B cell (primary cell): ENCODE measurements at regions not wholly inside any gene's neighbourhood (a gene's known extent, or its start where the extent isn't known, plus 50 kb on each side); places are given as distances from the start of the nearest gene placed in this dataset.

Experiments
- ATAC-seq: fragments of 200-7000 bp; cut with Tn5 transposase; one replicate; pipeline ENCODE4 v1.10.0; 2021; ENCODE audit warnings: low read depth, mild to moderate bottlenecking, moderate number of reproducible peaks, moderate library complexity
- CTCF ChIA-PET: fragments of 350-600 bp; sonication (Branson Sonifier 250); formaldehyde crosslinking; loops from one replicate; lab custom pipeline; 2021; ENCODE audit warnings: antibody characterized with exemption, inconsistent platforms; lab: Charles Lee
- POLR2A ChIA-PET: fragments of 350-600 bp; sonication (Branson Sonifier 250); formaldehyde crosslinking; loops from one replicate; lab custom pipeline; 2021; ENCODE audit warnings: antibody characterized with exemption; lab: Charles Lee
- DNase-seq: peaks from one replicate; pipeline ENCODE4 v3.0.0; 2013
- H2AFZ ChIP-seq: 2 replicates; pipeline ENCODE4 v1.6.1; 2012; ENCODE audit warnings: mild to moderate bottlenecking, low read depth, low read length; ENCODE audit not compliant: insufficient read depth, poor library complexity, severe bottlenecking
- H3K27ac ChIP-seq, 2 donors: 1 replicate in 1 of 2; 2 replicates in 1 of 2; pipeline ENCODE4 v1.5.1; 2012 to 2013; ENCODE audit warnings: low read length in 2 of 2, mild to moderate bottlenecking in 2 of 2, moderate library complexity in 1 of 2
- H3K27me3 ChIP-seq, 4 experiments: fragments of 200-600 bp in 1 of 4; sonication (generic) in 1 of 4; replicated peaks in 1 of 4; 1 replicate in 2 of 4; 2 replicates in 2 of 4; pipeline versions ENCODE4 v1.6.1 to v1.7.0; 2013 to 2016; ENCODE audit warnings: low read length in 3 of 4, mild to moderate bottlenecking in 2 of 4, mixed read lengths in 1 of 4, moderate library complexity in 1 of 4; ENCODE audit not compliant: insufficient read depth in 4 of 4, control insufficient read depth in 3 of 4; ENCODE audit errors: control extremely low read depth in 1 of 4
- H3K36me3 ChIP-seq, 2 experiments: replicated peaks in 1 of 2; 1 replicate in 1 of 2; 2 replicates in 1 of 2; pipeline versions ENCODE4 v1.6.1 to v1.7.1; 2013; ENCODE audit warnings: low read length in 1 of 2; ENCODE audit not compliant: insufficient read depth in 2 of 2, control insufficient read depth in 1 of 2; ENCODE audit errors: control extremely low read depth in 1 of 2, extremely low read depth in 1 of 2
- H3K4me1 ChIP-seq, 2 donors: fragments of 200-600 bp in 1 of 2; sonication (generic) in 1 of 2; 1 replicate in 1 of 2; 2 replicates in 1 of 2; pipeline versions ENCODE4 v1.5.1 to v1.6.1; 2013 to 2017; ENCODE audit warnings: low read length in 2 of 2; ENCODE audit not compliant: control insufficient read depth in 2 of 2, insufficient read depth in 2 of 2
- H3K4me2 ChIP-seq: replicated peaks from 2 replicates; pipeline ENCODE3; 2012; ENCODE audit warnings: mild to moderate bottlenecking, low read depth, low read length; ENCODE audit not compliant: poor library complexity, severe bottlenecking
- H3K4me3 ChIP-seq, 5 experiments: fragments of 200-600 bp in 1 of 5; sonication (generic) in 1 of 5; 1 replicate in 3 of 5; 2 replicates in 2 of 5; pipeline versions ENCODE4 v1.5.1 to v1.7.0; 2011 to 2016; ENCODE audit warnings: low read length in 4 of 5, mild to moderate bottlenecking in 4 of 5, low read depth in 2 of 5, control low read depth in 1 of 5, moderate library complexity in 1 of 5; ENCODE audit not compliant: insufficient read depth in 1 of 5; ENCODE audit errors: control extremely low read depth in 1 of 5, extremely low read depth in 1 of 5
- H3K79me2 ChIP-seq: fragments of 200-600 bp; sonication (generic); one replicate; pipeline ENCODE4 v1.6.0; 2016; ENCODE audit warnings: low read length; ENCODE audit not compliant: control insufficient read depth, insufficient read depth
- H3K9ac ChIP-seq: fragments of 200-600 bp; sonication (generic); 2 replicates; pipeline ENCODE4 v1.6.1; 2017; ENCODE audit warnings: mild to moderate bottlenecking, low read length, moderate library complexity
- H3K9me3 ChIP-seq, 3 donors: one replicate each; pipeline versions ENCODE4 v1.6.1 to v1.7.1; 2013; ENCODE audit warnings: low read length in 2 of 3; ENCODE audit not compliant: control insufficient read depth in 2 of 3, insufficient read depth in 1 of 3; ENCODE audit errors: control extremely low read depth in 1 of 3
- H4K20me1 ChIP-seq: 2 replicates; pipeline ENCODE4 v1.6.0; 2012; ENCODE audit warnings: mild to moderate bottlenecking, low read length; ENCODE audit not compliant: insufficient read depth, control insufficient read depth, poor library complexity, severe bottlenecking
- H3K27ac Mint-ChIP-seq: one replicate; pipeline ENCODE4 v1.8.0; 2021; ENCODE audit warnings: mixed read lengths
- H3K27me3 Mint-ChIP-seq: one replicate; pipeline ENCODE4 v1.8.0; 2021; ENCODE audit warnings: mixed read lengths
- H3K4me1 Mint-ChIP-seq: one replicate; pipeline ENCODE4 v1.8.0; 2021; ENCODE audit warnings: mixed read lengths
- H3K4me3 Mint-ChIP-seq: one replicate; pipeline ENCODE4 v1.8.0; 2021; ENCODE audit warnings: mixed read lengths
- H3K9me3 Mint-ChIP-seq: one replicate; pipeline ENCODE4 v1.8.0; 2022; ENCODE audit warnings: mixed read lengths; ENCODE audit not compliant: insufficient read depth
- EZH2 ChIP-seq: IDR thresholded peaks from 2 replicates; pipeline ENCODE4 v1.6.1; 2012; ENCODE audit warnings: borderline replicate concordance, low read depth, mild to moderate bottlenecking, moderate library complexity, low read length; ENCODE audit not compliant: insufficient read depth, poor library complexity, severe bottlenecking
- WGBS: methylation state at CpG from one replicate; pipeline ENCODE4 v1.1.5; 2013; ENCODE audit warnings: missing lambda C conversion rate; ENCODE audit not compliant: insufficient coverage; 5-methylcytosine and 5-hydroxymethylcytosine counted together
- intact Hi-C: fragments of 100-400 bp; cut with micrococcal nuclease; formaldehyde crosslinking; loops from one replicate; pipeline ENCODE4 v1.10.0; 2022
- TF ChIP-seq, protein P1 (sequence below): fragments of 200-600 bp; IDR thresholded peaks from one replicate; pipeline ENCODE4 v1.8.0; 2022; ENCODE audit warnings: antibody characterized with exemption, mild to moderate bottlenecking

DNA sequence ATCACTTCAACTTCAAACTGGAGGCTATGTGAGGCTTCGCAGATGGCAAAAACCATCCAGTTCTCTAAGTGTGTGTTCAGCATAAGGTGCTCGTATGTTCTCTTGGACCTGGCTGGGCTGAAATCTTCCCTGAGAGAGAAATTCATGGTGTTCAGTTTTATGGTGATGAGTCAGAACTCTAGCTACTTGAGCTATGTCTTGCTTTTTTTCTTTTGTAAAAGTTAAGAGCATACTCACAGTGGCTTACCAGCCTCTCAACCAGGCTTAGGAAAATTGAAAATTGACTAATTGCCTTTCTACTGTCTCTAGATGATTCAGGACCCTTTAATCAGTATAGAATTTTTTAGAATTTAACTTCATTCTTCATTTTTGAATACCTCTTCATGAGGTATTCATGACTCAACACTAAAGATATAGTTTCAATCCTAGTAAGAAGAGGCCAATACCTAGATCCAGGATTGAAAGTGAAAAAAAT is 617.5 kb downstream of the TBL1XR1 start:
- Histone ChIP-seq H3K4me2 (no peak overlapping the region), H3K27me3 (no peaks in the 10 kb centered on the region), H3K27ac (no peak overlapping the region), H3K36me3 (no peaks in the 10 kb centered on the region), H3K4me1 (no peaks in the 10 kb centered on the region), H3K9me3 (no peaks in the 10 kb centered on the region), H4K20me1 (no peaks in the 10 kb centered on the region), H2AFZ (no peak overlapping the region), H3K4me3 (no peak overlapping the region), H3K9ac (no peak overlapping the region), H3K79me2 (no peaks in the 10 kb centered on the region)
- no peaks in the 10 kb centered on the region for H3K4me1 Mint-ChIP-seq
- H3K4me3 Mint-ChIP-seq = no peak overlapping the region
- H3K27ac Mint-ChIP-seq = no peak overlapping the region
- TF ChIP-seq, protein P1, sequence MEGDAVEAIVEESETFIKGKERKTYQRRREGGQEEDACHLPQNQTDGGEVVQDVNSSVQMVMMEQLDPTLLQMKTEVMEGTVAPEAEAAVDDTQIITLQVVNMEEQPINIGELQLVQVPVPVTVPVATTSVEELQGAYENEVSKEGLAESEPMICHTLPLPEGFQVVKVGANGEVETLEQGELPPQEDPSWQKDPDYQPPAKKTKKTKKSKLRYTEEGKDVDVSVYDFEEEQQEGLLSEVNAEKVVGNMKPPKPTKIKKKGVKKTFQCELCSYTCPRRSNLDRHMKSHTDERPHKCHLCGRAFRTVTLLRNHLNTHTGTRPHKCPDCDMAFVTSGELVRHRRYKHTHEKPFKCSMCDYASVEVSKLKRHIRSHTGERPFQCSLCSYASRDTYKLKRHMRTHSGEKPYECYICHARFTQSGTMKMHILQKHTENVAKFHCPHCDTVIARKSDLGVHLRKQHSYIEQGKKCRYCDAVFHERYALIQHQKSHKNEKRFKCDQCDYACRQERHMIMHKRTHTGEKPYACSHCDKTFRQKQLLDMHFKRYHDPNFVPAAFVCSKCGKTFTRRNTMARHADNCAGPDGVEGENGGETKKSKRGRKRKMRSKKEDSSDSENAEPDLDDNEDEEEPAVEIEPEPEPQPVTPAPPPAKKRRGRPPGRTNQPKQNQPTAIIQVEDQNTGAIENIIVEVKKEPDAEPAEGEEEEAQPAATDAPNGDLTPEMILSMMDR = no peak
- TF ChIP-seq EZH2 = no peak
- WGBS = 40% methylated on average over 1 of the region's 2 CpGs
- intact Hi-C loops = no loop called here
- ATAC-seq = no peak
- CTCF ChIA-PET = no interaction called here
- H3K27me3 Mint-ChIP-seq = no peaks in the 10 kb centered on the region
- H3K9me3 Mint-ChIP-seq = peaks cover 2% of the 10 kb centered on the region
- POLR2A ChIA-PET = no interaction called here
- DNase-seq = no peak

GRCh38 chr3:176578316-176578715 is 619.0 kb downstream of the TBL1XR1 start:
- no peaks in the 10 kb centered on the region for H3K27me3 Mint-ChIP-seq
- H3K4me3 Mint-ChIP-seq = no peak overlapping the region
- intact Hi-C loops = no loop called here
- Histone ChIP-seq H3K36me3 (no peaks in the 10 kb centered on the region), H3K27me3 (no peaks in the 10 kb centered on the region), H3K4me1 (no peaks in the 10 kb centered on the region), H2AFZ (no peak overlapping the region), H3K4me2 (no peak overlapping the region), H3K4me3 (no peak overlapping the region), H4K20me1 (no peaks in the 10 kb centered on the region), H3K27ac (no peak overlapping the region), H3K9ac (no peak overlapping the region), H3K79me2 (no peaks in the 10 kb centered on the region), H3K9me3 (no peaks in the 10 kb centered on the region)
- CTCF ChIA-PET = interaction anchor here (0.6 kb wide), 1 partner anchor 9 kb away, joined by 3 read pairs; no protein-coding TSS in a partner anchor
- no peaks in the 10 kb centered on the region for H3K4me1 Mint-ChIP-seq
- WGBS = 91% methylated on average over 1 of the region's 3 CpGs
- POLR2A ChIA-PET = no interaction called here
- DNase-seq = no peak
- TF ChIP-seq EZH2 = no peak
- TF ChIP-seq, protein P1 = no peak
- H3K9me3 Mint-ChIP-seq = peaks cover 2% of the 10 kb centered on the region
- H3K27ac Mint-ChIP-seq = no peak overlapping the region
- no peak for ATAC-seq
